GM23338 (cell line): ENCODE measurements at regions not wholly inside any gene's neighbourhood (a gene's known extent, or its start where the extent isn't known, plus 50 kb on each side); places are given as distances from the start of the nearest gene placed in this dataset.

Experiments used
- ATAC-seq: fragments of 200-7000 bp; cut with Tn5 transposase; 3 replicates; pipeline ENCODE4 v1.9.1; 2020
- DNase-seq: peaks from one replicate; pipeline ENCODE4 v3.0.0-alpha.2; 2015; ENCODE audit warnings: low spot score
- H2AFZ ChIP-seq: fragments of 200-600 bp; sonication (generic); 2 replicates; pipeline ENCODE4 v1.8.0; 2016; ENCODE audit warnings: antibody characterized with exemption, mild to moderate bottlenecking, moderate library complexity
- H3F3A ChIP-seq: fragments of 200-600 bp; sonication (generic); replicated peaks from 2 replicates; pipeline ENCODE4 v1.8.0; 2017; ENCODE audit warnings: antibody characterized with exemption, mixed run types, low read depth
- H3K27ac ChIP-seq: fragments of 200-600 bp; sonication (generic); 2 replicates; pipeline ENCODE4 v1.6.1; 2016; ENCODE audit warnings: low read depth
- H3K27me3 ChIP-seq: fragments of 200-600 bp; sonication (generic); 2 replicates; pipeline ENCODE4 v1.8.0; 2016; ENCODE audit warnings: mild to moderate bottlenecking, mixed run types, moderate library complexity; ENCODE audit not compliant: insufficient read depth
- H3K36me3 ChIP-seq: fragments of 200-600 bp; sonication (generic); 2 replicates; pipeline ENCODE4 v1.8.0; 2016; ENCODE audit warnings: mild to moderate bottlenecking; ENCODE audit not compliant: insufficient read depth
- H3K4me1 ChIP-seq: fragments of 200-600 bp; sonication (generic); 2 replicates; pipeline ENCODE4 v1.8.0; 2016; ENCODE audit warnings: mild to moderate bottlenecking, moderate library complexity; ENCODE audit not compliant: insufficient read depth
- H3K4me2 ChIP-seq: fragments of 200-600 bp; sonication (generic); 2 replicates; pipeline ENCODE4 v1.7.1; 2017; ENCODE audit warnings: mixed run types
- H3K4me3 ChIP-seq: fragments of 200-600 bp; sonication (generic); 2 replicates; pipeline ENCODE4 v1.6.1; 2016; ENCODE audit warnings: mixed run types
- H3K79me2 ChIP-seq: fragments of 200-600 bp; sonication (generic); replicated peaks from 2 replicates; pipeline ENCODE4 v1.8.0; 2017; ENCODE audit warnings: mild to moderate bottlenecking; ENCODE audit not compliant: insufficient read depth
- H3K9me2 ChIP-seq: fragments of 200-600 bp; sonication (generic); 2 replicates; pipeline ENCODE4 v1.8.0; 2017; ENCODE audit not compliant: insufficient read depth
- H4K20me1 ChIP-seq: fragments of 200-600 bp; sonication (generic); replicated peaks from 2 replicates; pipeline ENCODE4 v1.8.0; 2017; ENCODE audit warnings: mild to moderate bottlenecking; ENCODE audit not compliant: insufficient read depth
- H3K27ac Mint-ChIP-seq: 2 replicates; pipeline ENCODE4 v1.8.0; 2020; ENCODE audit warnings: inconsistent platforms, mild to moderate bottlenecking, moderate library complexity, mixed read lengths
- H3K27me3 Mint-ChIP-seq: 3 replicates; pipeline ENCODE4 v1.8.0; 2022; ENCODE audit warnings: low read depth, mild to moderate bottlenecking, moderate library complexity, mixed read lengths, inconsistent platforms; ENCODE audit not compliant: insufficient read depth, poor library complexity
- H3K36me3 Mint-ChIP-seq: 3 replicates; pipeline ENCODE4 v1.8.0; 2021; ENCODE audit warnings: low read depth, mild to moderate bottlenecking, inconsistent platforms, moderate library complexity, mixed read lengths
- H3K4me1 Mint-ChIP-seq: 3 replicates; pipeline ENCODE4 v1.8.0; 2020; ENCODE audit warnings: mild to moderate bottlenecking, inconsistent platforms, mixed read lengths
- H3K4me3 Mint-ChIP-seq: 3 replicates; pipeline ENCODE4 v1.8.0; 2021; ENCODE audit warnings: moderate library complexity, mild to moderate bottlenecking, inconsistent platforms, mixed read lengths
- H3K9me3 Mint-ChIP-seq: 3 replicates; pipeline ENCODE4 v1.8.0; 2020; ENCODE audit warnings: moderate library complexity, mild to moderate bottlenecking, inconsistent platforms, mixed read lengths
- CREB1 ChIP-seq: fragments of 250-450 bp; sonication (Bioruptor Pico); IDR thresholded peaks from 2 replicates; pipeline ENCODE4 v1.5.0; 2020; ENCODE audit warnings: low read depth, mild to moderate bottlenecking, moderate library complexity
- JUNB ChIP-seq: IDR thresholded peaks from one replicate; pipeline ENCODE4 v1.6.1; 2016; ENCODE audit warnings: antibody characterized with exemption; ENCODE audit not compliant: unreplicated experiment
- NANOG ChIP-seq: IDR thresholded peaks from 2 replicates; pipeline ENCODE4 v1.6.1; 2016; ENCODE audit warnings: antibody characterized with exemption, borderline replicate concordance
- POLR2AphosphoS5 ChIP-seq: IDR thresholded peaks from 2 replicates; pipeline ENCODE4 v1.6.1; 2016; ENCODE audit warnings: antibody characterized with exemption, low read depth
- TF ChIP-seq, protein P1 (sequence below): IDR thresholded peaks from 2 replicates; pipeline ENCODE4 v1.6.1; 2016; ENCODE audit warnings: antibody characterized with exemption
- TF ChIP-seq, protein P2 (sequence below), 2 experiments: fragments of 200-600 bp in 1 of 2; sonication (generic) in 1 of 2; conservative IDR thresholded peaks; 2 replicates each; pipeline versions ENCODE4 v1.5.1 to v1.6.1; 2016 to 2017; ENCODE audit warnings: antibody characterized with exemption in 2 of 2, low read depth in 2 of 2, mild to moderate bottlenecking in 2 of 2, moderate library complexity in 1 of 2
- TF ChIP-seq, protein P3 (sequence below): fragments of 250-450 bp; sonication (Bioruptor Pico); IDR thresholded peaks from 2 replicates; pipeline ENCODE4 v1.5.0; 2020; ENCODE audit warnings: mild to moderate bottlenecking, moderate library complexity

GRCh38 chr9:31950756-31951155, 433.7 kb upstream of the ACO1 start:
- H4K20me1 ChIP-seq: no peaks in the 10 kb centered on the region
- 0 out of 2 replicates have a peak, but pooled peaks cover 2% of the 10 kb centered on the region for H3K9me2 ChIP-seq
- no peak overlapping the region for H3K4me2 ChIP-seq
- Mint-ChIP-seq H3K4me1 (no peaks in the 10 kb centered on the region), H3K9me3 (peaks cover 52% of the 10 kb centered on the region), H3K27ac (no peak overlapping the region), H3K27me3 (no peaks in the 10 kb centered on the region), H3K36me3 (peaks cover 31% of the 10 kb centered on the region), H3K4me3 (no peak overlapping the region)
- peak; percentile 43 for DNase-seq
- ATAC-seq: no peak
- no peaks in the 10 kb centered on the region for H3F3A ChIP-seq
- H2AFZ ChIP-seq: no peak overlapping the region
- no peak overlapping the region for H3K4me3 ChIP-seq
- H3K27me3 ChIP-seq: no peaks in the 10 kb centered on the region
- H3K36me3 ChIP-seq: peaks cover 7% of the 10 kb centered on the region
- H3K79me2 ChIP-seq: no peaks in the 10 kb centered on the region
- TF ChIP-seq CREB1 (CRISPR knock-in tag): no peak
- no peak for TF ChIP-seq NANOG
- TF ChIP-seq, protein P1, sequence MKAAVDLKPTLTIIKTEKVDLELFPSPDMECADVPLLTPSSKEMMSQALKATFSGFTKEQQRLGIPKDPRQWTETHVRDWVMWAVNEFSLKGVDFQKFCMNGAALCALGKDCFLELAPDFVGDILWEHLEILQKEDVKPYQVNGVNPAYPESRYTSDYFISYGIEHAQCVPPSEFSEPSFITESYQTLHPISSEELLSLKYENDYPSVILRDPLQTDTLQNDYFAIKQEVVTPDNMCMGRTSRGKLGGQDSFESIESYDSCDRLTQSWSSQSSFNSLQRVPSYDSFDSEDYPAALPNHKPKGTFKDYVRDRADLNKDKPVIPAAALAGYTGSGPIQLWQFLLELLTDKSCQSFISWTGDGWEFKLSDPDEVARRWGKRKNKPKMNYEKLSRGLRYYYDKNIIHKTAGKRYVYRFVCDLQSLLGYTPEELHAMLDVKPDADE: no peak
- no peak for TF ChIP-seq JUNB
- H3K27ac ChIP-seq: no peak overlapping the region
- no peaks in the 10 kb centered on the region; the same call in 1 of the 2 replicates for H3K4me1 ChIP-seq

- no peaks in the 10 kb centered on the region for H4K20me1 ChIP-seq
- no peak overlapping the region for H3K4me3 ChIP-seq
- H3K9me3 Mint-ChIP-seq: peaks cover 71% of the 10 kb centered on the region
- no peak overlapping the region for H3K27ac ChIP-seq
- no peak for TF ChIP-seq POLR2AphosphoS5
- H3K4me1 Mint-ChIP-seq: no peaks in the 10 kb centered on the region
- 0 out of 2 replicates have a peak, but pooled peaks cover 4% of the 10 kb centered on the region for H3K9me2 ChIP-seq
- no peak overlapping the region for H3K4me2 ChIP-seq
- no peak overlapping the region for H2AFZ ChIP-seq
- no peaks in the 10 kb centered on the region for H3F3A ChIP-seq
- H3K4me3 Mint-ChIP-seq: no peak overlapping the region
- H3K27ac Mint-ChIP-seq: no peak overlapping the region
- H3K27me3 Mint-ChIP-seq: peaks cover 1% of the 10 kb centered on the region
- ATAC-seq (no peak), DNase-seq (no peak)
- peaks cover 23% of the 10 kb centered on the region for H3K36me3 Mint-ChIP-seq
- H3K79me2 ChIP-seq: no peaks in the 10 kb centered on the region
- H3K36me3 ChIP-seq: peaks cover 25% of the 10 kb centered on the region; the same call in 1 of the 2 replicates
- H3K4me1 ChIP-seq: no peaks in the 10 kb centered on the region
- H3K27me3 ChIP-seq: no peaks in the 10 kb centered on the region
Measured at GRCh38 chr9:31958572-31958971, 425.9 kb upstream of the ACO1 start.

GRCh38 chr9:31969552-31969951, 414.9 kb upstream of the ACO1 start:
- no peaks in the 10 kb centered on the region for H3K36me3 ChIP-seq
- H3K27ac ChIP-seq: no peak overlapping the region
- DNase-seq (no peak), ATAC-seq (no peak)
- Mint-ChIP-seq H3K4me1 (no peaks in the 10 kb centered on the region), H3K4me3 (no peak overlapping the region), H3K36me3 (no peaks in the 10 kb centered on the region), H3K27ac (no peak overlapping the region), H3K27me3 (no peaks in the 10 kb centered on the region), H3K9me3 (peaks cover 15% of the 10 kb centered on the region; the same call in 1 of the 3 replicates)
- no peaks in the 10 kb centered on the region for H3K79me2 ChIP-seq
- no peaks in the 10 kb centered on the region for H3K9me2 ChIP-seq
- no peak overlapping the region for H3K4me2 ChIP-seq
- H3K4me3 ChIP-seq: no peak overlapping the region
- H3K4me1 ChIP-seq: no peaks in the 10 kb centered on the region
- H3F3A ChIP-seq: no peaks in the 10 kb centered on the region
- no peaks in the 10 kb centered on the region for H4K20me1 ChIP-seq
- no peak overlapping the region for H2AFZ ChIP-seq
- H3K27me3 ChIP-seq: no peaks in the 10 kb centered on the region
- TF ChIP-seq JUNB: no peak
- TF ChIP-seq CREB1 (CRISPR knock-in tag): no peak
- TF ChIP-seq, protein P2, sequence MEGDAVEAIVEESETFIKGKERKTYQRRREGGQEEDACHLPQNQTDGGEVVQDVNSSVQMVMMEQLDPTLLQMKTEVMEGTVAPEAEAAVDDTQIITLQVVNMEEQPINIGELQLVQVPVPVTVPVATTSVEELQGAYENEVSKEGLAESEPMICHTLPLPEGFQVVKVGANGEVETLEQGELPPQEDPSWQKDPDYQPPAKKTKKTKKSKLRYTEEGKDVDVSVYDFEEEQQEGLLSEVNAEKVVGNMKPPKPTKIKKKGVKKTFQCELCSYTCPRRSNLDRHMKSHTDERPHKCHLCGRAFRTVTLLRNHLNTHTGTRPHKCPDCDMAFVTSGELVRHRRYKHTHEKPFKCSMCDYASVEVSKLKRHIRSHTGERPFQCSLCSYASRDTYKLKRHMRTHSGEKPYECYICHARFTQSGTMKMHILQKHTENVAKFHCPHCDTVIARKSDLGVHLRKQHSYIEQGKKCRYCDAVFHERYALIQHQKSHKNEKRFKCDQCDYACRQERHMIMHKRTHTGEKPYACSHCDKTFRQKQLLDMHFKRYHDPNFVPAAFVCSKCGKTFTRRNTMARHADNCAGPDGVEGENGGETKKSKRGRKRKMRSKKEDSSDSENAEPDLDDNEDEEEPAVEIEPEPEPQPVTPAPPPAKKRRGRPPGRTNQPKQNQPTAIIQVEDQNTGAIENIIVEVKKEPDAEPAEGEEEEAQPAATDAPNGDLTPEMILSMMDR (conservative IDR thresholded peaks at IDR 0.05; ENCODE audit: low read depth in 2 of 2): no peak
- TF ChIP-seq, protein P3, sequence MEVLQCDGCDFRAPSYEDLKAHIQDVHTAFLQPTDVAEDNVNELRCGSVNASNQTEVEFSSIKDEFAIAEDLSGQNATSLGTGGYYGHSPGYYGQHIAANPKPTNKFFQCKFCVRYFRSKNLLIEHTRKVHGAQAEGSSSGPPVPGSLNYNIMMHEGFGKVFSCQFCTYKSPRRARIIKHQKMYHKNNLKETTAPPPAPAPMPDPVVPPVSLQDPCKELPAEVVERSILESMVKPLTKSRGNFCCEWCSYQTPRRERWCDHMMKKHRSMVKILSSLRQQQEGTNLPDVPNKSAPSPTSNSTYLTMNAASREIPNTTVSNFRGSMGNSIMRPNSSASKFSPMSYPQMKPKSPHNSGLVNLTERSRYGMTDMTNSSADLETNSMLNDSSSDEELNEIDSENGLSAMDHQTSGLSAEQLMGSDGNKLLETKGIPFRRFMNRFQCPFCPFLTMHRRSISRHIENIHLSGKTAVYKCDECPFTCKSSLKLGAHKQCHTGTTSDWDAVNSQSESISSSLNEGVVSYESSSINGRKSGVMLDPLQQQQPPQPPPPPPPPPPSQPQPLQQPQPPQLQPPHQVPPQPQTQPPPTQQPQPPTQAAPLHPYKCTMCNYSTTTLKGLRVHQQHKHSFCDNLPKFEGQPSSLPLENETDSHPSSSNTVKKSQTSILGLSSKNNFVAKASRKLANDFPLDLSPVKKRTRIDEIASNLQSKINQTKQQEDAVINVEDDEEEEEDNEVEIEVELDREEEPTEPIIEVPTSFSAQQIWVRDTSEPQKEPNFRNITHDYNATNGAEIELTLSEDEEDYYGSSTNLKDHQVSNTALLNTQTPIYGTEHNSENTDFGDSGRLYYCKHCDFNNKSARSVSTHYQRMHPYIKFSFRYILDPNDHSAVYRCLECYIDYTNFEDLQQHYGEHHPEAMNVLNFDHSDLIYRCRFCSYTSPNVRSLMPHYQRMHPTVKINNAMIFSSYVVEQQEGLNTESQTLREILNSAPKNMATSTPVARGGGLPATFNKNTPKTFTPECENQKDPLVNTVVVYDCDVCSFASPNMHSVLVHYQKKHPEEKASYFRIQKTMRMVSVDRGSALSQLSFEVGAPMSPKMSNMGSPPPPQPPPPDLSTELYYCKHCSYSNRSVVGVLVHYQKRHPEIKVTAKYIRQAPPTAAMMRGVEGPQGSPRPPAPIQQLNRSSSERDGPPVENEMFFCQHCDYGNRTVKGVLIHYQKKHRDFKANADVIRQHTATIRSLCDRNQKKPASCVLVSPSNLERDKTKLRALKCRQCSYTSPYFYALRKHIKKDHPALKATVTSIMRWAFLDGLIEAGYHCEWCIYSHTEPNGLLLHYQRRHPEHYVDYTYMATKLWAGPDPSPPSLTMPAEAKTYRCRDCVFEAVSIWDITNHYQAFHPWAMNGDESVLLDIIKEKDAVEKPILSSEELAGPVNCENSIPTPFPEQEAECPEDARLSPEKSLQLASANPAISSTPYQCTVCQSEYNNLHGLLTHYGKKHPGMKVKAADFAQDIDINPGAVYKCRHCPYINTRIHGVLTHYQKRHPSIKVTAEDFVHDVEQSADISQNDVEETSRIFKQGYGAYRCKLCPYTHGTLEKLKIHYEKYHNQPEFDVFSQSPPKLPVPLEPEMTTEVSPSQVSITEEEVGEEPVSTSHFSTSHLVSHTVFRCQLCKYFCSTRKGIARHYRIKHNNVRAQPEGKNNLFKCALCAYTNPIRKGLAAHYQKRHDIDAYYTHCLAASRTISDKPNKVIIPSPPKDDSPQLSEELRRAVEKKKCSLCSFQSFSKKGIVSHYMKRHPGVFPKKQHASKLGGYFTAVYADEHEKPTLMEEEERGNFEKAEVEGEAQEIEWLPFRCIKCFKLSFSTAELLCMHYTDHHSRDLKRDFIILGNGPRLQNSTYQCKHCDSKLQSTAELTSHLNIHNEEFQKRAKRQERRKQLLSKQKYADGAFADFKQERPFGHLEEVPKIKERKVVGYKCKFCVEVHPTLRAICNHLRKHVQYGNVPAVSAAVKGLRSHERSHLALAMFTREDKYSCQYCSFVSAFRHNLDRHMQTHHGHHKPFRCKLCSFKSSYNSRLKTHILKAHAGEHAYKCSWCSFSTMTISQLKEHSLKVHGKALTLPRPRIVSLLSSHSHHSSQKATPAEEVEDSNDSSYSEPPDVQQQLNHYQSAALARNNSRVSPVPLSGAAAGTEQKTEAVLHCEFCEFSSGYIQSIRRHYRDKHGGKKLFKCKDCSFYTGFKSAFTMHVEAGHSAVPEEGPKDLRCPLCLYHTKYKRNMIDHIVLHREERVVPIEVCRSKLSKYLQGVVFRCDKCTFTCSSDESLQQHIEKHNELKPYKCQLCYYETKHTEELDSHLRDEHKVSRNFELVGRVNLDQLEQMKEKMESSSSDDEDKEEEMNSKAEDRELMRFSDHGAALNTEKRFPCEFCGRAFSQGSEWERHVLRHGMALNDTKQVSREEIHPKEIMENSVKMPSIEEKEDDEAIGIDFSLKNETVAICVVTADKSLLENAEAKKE (CRISPR knock-in tag): no peak
- TF ChIP-seq NANOG: no peak
